Kidney epithelial cell (primary cell): ENCODE measurements at regions not wholly inside any gene's neighbourhood (a gene's known extent, or its start where the extent isn't known, plus 50 kb on each side); places are given as distances from the start of the nearest gene placed in this dataset.
"Not testable (repeated sequence)": the region's sequence is repeated elsewhere in the genome, so short reads cannot be mapped to it uniquely, and the experiment has no call there.

ENCODE experiments used
- DNase-seq: peaks from one replicate; pipeline ENCODE4 v3.0.0-alpha.2; 2010; ENCODE audit warnings: low read depth
- H3K27me3 ChIP-seq: 2 replicates; pipeline ENCODE4 v1.6.0; 2011; ENCODE audit warnings: low read length; ENCODE audit not compliant: control insufficient read depth, insufficient read depth
- H3K36me3 ChIP-seq: 2 replicates; pipeline ENCODE4 v1.5.1; 2011; ENCODE audit warnings: low read length; ENCODE audit not compliant: control insufficient read depth, insufficient read depth
- H3K4me3 ChIP-seq: 2 replicates; pipeline ENCODE4 v1.5.1; 2011; ENCODE audit warnings: low read depth, mild to moderate bottlenecking, control low read depth, low read length

GRCh38 chr7:150089139-150089538 is 215.4 kb downstream of the ATP6V0E2 start:
- DNase-seq: not testable (repeated sequence)

GRCh38 chr7:150090776-150091175 is 217.0 kb downstream of the ATP6V0E2 start:
- not testable (repeated sequence) for DNase-seq, H3K36me3 ChIP-seq

More at GRCh38 chr7:150089139-150089538, 215.4 kb downstream of the ATP6V0E2 start:
- H3K4me3 ChIP-seq, H3K27me3 ChIP-seq, H3K36me3 ChIP-seq: not testable (repeated sequence)

DNA sequence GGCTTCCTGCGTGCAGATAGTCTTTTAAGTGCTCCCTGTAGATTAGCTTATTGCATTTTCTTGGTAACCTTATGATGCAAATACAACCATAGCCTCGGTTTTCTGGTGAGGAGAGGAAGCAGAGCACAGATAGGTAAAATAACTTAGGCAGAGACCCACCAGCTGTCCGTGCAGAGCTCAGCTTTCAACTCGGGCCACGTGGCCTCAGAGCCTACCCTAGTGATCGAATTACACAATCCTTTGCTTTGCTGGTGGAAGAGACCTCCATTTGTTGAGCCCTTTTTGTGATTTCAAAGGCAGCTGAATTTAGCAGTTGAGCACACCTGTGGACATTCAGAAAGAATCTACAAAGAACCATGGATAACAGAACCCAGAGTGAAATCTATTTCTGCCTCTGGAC is 220.1 kb downstream of the ATP6V0E2 start:
- not testable (repeated sequence) for H3K4me3 ChIP-seq, H3K27me3 ChIP-seq, DNase-seq, H3K36me3 ChIP-seq

More at GRCh38 chr7:150090776-150091175, 217.0 kb downstream of the ATP6V0E2 start:
- not testable (repeated sequence) for H3K27me3 ChIP-seq, H3K4me3 ChIP-seq

DNA sequence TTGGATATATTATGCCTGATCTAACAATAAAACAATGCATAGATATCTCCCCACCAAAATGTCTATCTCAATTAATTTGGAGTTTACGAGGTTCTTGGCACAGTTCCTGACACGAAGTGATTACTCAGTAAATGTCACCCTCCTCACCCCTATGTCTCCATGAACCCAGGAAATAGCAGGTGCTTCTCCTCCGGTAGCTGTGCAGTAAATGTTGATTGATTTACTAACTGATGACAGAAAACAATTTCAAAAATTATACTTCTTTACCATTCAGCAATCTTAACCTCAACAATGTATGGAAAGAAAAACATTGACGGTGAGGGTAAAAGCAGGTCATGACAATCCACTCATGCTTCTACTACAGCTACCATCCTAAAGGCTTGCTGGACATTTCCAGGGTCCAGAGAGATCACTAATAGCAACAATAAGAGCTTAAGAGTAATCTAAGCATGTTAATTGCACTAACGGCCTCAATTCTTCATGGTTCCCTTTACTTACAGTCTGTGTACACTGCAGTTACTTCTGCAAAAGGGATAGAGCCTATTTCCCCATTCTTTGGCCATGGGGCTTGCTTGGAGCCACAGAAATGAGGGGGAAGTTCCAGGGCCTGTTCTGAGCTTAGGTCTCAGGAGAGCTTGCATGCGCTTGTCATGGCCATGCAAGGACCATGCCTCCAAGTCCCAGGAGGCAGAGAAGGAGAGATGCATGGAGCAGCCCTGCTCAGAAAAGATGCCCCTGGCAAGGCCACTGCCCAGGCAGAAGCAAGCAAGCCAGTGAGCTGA is 222.6 kb downstream of the ATP6V0E2 start:
- not testable (repeated sequence) for H3K27me3 ChIP-seq, DNase-seq, H3K4me3 ChIP-seq, H3K36me3 ChIP-seq

GRCh38 chr7:150098592-150098991 is 224.6 kb upstream of the LRRC61 start:
- not testable (repeated sequence) for H3K27me3 ChIP-seq, DNase-seq, H3K4me3 ChIP-seq, H3K36me3 ChIP-seq

- DNase-seq, H3K4me3 ChIP-seq, H3K36me3 ChIP-seq: not testable (repeated sequence)
Observed at GRCh38 chr7:150101282-150101681, 221.9 kb upstream of the LRRC61 start.

DNA sequence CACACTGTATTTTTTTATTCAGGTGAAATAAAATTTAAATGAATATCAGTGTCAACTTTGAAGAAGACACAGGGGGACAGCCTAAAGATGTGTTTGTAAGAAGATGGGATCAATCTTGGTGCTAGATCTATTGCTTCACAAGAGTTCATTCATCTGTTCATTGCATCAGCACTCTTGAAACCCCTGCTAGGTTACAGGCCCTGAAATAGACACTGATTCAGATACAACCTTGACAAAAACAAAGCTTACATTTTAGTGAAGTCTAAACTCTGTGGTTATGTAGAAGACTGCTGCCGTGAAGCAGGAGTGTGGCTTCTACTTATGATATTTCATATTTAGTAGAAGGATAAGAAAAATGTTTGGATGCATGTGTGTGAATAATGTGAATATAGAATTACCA is 215.9 kb upstream of the LRRC61 start:
- H3K36me3 ChIP-seq, DNase-seq, H3K27me3 ChIP-seq, H3K4me3 ChIP-seq: not testable (repeated sequence)

More at GRCh38 chr7:150101282-150101681, 221.9 kb upstream of the LRRC61 start:
- H3K27me3 ChIP-seq: not testable (repeated sequence)

GRCh38 chr7:150110375-150110820 is 212.8 kb upstream of the LRRC61 start:
- not testable (repeated sequence) for DNase-seq, H3K27me3 ChIP-seq, H3K36me3 ChIP-seq, H3K4me3 ChIP-seq

DNA sequence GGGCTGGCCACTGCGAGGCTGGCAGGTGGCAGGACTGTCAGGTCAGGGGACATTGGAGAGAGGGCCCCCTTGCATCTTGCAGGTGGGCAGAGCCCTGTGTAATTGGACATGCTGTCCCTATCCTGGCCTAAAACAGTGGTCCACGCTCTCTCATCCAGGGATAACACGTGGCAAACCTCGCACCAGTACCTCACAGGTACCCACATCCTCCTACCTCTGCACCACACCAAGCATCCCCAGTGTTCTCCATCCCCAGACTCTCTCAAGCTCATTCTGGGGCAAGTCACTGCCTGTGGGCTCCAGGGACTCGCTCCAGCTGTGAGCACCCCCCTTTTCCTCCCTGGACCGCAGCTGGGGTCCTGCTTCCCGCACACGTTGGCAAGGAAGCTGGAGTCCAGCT is 212.3 kb upstream of the LRRC61 start:
- DNase-seq: not testable (repeated sequence)

GRCh38 chr7:150111373-150112139 is 211.6 kb upstream of the LRRC61 start:
- H3K36me3 ChIP-seq, DNase-seq, H3K27me3 ChIP-seq, H3K4me3 ChIP-seq: not testable (repeated sequence)

More for the DNA sequence above, 212.3 kb upstream of the LRRC61 start:
- H3K36me3 ChIP-seq, H3K4me3 ChIP-seq, H3K27me3 ChIP-seq: not testable (repeated sequence)

DNA sequence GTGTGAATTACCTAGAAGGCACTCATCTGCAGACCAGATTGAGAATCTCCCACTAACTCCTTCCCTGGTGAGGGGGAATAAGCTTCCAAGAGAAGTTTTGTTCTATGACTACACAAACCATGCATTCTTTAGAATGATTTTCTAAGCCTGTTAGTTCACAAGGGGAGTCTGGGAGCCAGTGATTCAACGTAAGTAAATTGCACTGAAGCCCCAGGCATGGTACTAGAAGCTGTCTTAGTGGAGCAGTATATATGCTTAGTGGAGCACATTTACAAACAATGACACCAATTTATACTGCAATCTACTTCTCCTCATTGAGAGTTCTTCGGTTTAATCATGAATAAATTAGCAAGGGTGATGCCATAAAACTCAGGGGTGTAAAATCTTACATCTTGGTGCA is 209.9 kb upstream of the LRRC61 start:
- H3K36me3 ChIP-seq, H3K4me3 ChIP-seq, DNase-seq, H3K27me3 ChIP-seq: not testable (repeated sequence)

- H3K4me3 ChIP-seq, H3K27me3 ChIP-seq, DNase-seq, H3K36me3 ChIP-seq: not testable (repeated sequence)
Observed at GRCh38 chr7:150114591-150114990, 208.6 kb upstream of the LRRC61 start.

- not testable (repeated sequence) for H3K36me3 ChIP-seq, H3K27me3 ChIP-seq, DNase-seq, H3K4me3 ChIP-seq
Observed at GRCh38 chr7:150119966-150120365, 203.2 kb upstream of the LRRC61 start.

DNA sequence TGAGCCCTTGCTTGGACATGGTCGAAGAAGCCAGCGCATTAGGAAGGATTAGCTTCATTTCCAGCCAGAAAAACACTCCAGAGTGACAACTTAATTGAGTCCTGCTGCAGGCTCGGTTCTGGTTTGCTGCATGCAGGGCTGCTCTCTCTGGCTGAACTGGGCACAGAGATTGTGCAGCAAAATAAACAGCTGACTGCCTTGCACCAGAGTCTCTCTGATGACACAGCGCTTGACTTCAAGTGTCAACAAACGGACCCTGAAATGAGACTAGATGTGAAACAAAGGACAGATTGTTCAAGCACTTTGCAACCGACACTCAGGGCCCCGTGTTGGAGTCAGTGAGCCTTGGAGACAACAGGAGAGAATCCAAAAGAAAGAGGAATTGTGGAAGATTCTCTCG is 197.3 kb upstream of the LRRC61 start:
- H3K36me3 ChIP-seq, DNase-seq, H3K4me3 ChIP-seq, H3K27me3 ChIP-seq: not testable (repeated sequence)

DNA sequence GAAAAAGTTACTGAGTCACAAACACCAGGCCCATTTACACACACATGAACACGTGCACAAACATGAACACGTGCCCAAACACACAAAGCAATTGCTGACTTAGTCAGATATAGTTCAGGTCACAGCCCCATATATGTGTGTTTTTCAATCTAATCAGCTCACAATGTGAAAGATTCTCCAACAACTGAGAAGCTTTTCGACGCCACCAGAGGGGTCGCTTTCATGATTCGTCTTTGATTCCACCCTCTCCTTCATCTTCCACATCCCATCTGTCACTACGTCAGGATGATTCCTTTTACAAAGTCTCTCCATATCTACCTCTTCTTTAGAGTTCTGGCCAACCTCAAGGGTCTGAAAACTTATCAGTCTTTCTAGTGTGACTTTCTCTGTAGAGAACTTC is 188.7 kb upstream of the LRRC61 start:
- not testable (repeated sequence) for DNase-seq, H3K4me3 ChIP-seq, H3K27me3 ChIP-seq, H3K36me3 ChIP-seq
